SK-N-SH (cell line): ENCODE measurements at regions not wholly inside any gene's neighbourhood (a gene's known extent, or its start where the extent isn't known, plus 50 kb on each side); places are given as distances from the start of the nearest gene placed in this dataset.

ENCODE experiments used
- ELF1 ChIP-seq: IDR thresholded peaks from 2 replicates; pipeline ENCODE4 v1.4.0; 2012
- RCOR1 ChIP-seq: fragments of 150-350 bp; IDR thresholded peaks from 2 replicates; pipeline ENCODE4 v1.6.1; 2017; ENCODE audit warnings: antibody characterized with exemption, low read length
- TF ChIP-seq, protein P1 (sequence below): fragments of 200-600 bp; sonication (generic); IDR thresholded peaks from 2 replicates; pipeline ENCODE4 v1.6.1; 2017; ENCODE audit warnings: antibody characterized with exemption, mild to moderate bottlenecking, moderate library complexity

DNA sequence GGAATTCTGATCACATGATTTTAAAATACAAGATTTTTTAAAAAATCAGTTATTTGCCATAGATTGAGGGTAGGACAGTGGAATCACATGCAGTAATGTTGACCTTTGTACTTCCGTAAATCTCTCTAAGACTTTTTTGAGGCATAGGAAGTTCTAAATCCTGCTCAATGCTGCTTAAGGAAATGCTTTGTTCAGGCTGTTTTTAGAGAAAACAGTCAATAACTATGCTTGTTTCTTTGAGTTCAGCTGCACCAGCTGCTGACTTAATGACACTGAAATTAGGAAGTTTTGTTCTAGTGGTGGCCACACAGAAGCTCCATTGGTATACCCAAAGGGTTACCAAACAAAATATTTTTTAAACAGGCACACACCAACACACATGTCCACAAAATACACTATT lies 60.9 kb downstream of the KLF12 start:
- TF ChIP-seq RCOR1 (no peak), ELF1 (no peak)
- TF ChIP-seq, protein P1, sequence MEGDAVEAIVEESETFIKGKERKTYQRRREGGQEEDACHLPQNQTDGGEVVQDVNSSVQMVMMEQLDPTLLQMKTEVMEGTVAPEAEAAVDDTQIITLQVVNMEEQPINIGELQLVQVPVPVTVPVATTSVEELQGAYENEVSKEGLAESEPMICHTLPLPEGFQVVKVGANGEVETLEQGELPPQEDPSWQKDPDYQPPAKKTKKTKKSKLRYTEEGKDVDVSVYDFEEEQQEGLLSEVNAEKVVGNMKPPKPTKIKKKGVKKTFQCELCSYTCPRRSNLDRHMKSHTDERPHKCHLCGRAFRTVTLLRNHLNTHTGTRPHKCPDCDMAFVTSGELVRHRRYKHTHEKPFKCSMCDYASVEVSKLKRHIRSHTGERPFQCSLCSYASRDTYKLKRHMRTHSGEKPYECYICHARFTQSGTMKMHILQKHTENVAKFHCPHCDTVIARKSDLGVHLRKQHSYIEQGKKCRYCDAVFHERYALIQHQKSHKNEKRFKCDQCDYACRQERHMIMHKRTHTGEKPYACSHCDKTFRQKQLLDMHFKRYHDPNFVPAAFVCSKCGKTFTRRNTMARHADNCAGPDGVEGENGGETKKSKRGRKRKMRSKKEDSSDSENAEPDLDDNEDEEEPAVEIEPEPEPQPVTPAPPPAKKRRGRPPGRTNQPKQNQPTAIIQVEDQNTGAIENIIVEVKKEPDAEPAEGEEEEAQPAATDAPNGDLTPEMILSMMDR: no peak
